ENCODE measurements at regions not wholly inside any gene's neighbourhood (a gene's known extent, or its start where the extent isn't known, plus 50 kb on each side); places are given as distances from the start of the nearest gene placed in this dataset.

- Mint-ChIP-seq H3K9me3 (peaks cover 1 to 16% (median 2%) of the 10 kb centered on the region in 7 donors), H3K4me1 (no peaks in the 10 kb centered on the region), H3K4me3 (no peak overlapping the region), H3K27ac (no peak overlapping the region), H3K27me3 (ENCODE audit: low read depth in 3 of 3) (peaks cover 0 to 3% (median 1%) of the 10 kb centered on the region in 3 donors), H3K36me3 (no peaks in the 10 kb centered on the region)
- no peak overlapping the region for H3K9ac ChIP-seq (ENCODE audit: insufficient read depth, low read length, poor library complexity, severe bottlenecking)
- no peaks in the 10 kb centered on the region for H3K79me2 ChIP-seq (ENCODE audit: insufficient read depth, low read length)
- H3K9me3 ChIP-seq (replicated peaks in 1 of 2; ENCODE audit: control insufficient read depth in 1 of 2, insufficient read depth in 1 of 2, low read length in 2 of 2), result peaks cover 0 to 5% of the 10 kb centered on the region in 2 donors
- TF ChIP-seq, protein P1, sequence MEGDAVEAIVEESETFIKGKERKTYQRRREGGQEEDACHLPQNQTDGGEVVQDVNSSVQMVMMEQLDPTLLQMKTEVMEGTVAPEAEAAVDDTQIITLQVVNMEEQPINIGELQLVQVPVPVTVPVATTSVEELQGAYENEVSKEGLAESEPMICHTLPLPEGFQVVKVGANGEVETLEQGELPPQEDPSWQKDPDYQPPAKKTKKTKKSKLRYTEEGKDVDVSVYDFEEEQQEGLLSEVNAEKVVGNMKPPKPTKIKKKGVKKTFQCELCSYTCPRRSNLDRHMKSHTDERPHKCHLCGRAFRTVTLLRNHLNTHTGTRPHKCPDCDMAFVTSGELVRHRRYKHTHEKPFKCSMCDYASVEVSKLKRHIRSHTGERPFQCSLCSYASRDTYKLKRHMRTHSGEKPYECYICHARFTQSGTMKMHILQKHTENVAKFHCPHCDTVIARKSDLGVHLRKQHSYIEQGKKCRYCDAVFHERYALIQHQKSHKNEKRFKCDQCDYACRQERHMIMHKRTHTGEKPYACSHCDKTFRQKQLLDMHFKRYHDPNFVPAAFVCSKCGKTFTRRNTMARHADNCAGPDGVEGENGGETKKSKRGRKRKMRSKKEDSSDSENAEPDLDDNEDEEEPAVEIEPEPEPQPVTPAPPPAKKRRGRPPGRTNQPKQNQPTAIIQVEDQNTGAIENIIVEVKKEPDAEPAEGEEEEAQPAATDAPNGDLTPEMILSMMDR (IDR thresholded peaks at IDR 0.05), result no peak
- H3K27ac ChIP-seq (ENCODE audit: low read depth in 1 of 2, low read length in 2 of 2), result no peak overlapping the region
- H3K27me3 ChIP-seq (ENCODE audit: control insufficient read depth in 2 of 2, insufficient read depth in 2 of 2, low read length in 2 of 2), result no peaks in the 10 kb centered on the region
- no peak overlapping the region for H3K4me3 ChIP-seq (replicated peaks in 1 of 3; ENCODE audit: low read depth in 2 of 3, low read length in 3 of 3)
- intact Hi-C loops (cut with micrococcal nuclease), result no loop called here
- H3K4me2 ChIP-seq (replicated peaks; ENCODE audit: extremely low read depth, low read length, poor library complexity, severe bottlenecking), result no peak overlapping the region
- H3K4me1 ChIP-seq (ENCODE audit: control insufficient read depth in 1 of 2, insufficient read depth in 2 of 2, low read length in 2 of 2), result no peaks in the 10 kb centered on the region
- no peaks in the 10 kb centered on the region for H3K36me3 ChIP-seq (replicated peaks in 1 of 2; ENCODE audit: control insufficient read depth in 1 of 2, insufficient read depth in 2 of 2, low read length in 2 of 2)
- no peak overlapping the region for H2AFZ ChIP-seq (ENCODE audit: insufficient read depth, low read depth, low read length, poor library complexity, severe bottlenecking)
- H4K20me1 ChIP-seq (ENCODE audit: insufficient read depth, low read length), result no peaks in the 10 kb centered on the region
- DNase-seq, result no peak
These were observed 229.2 kb upstream of the RGPD4 start for GRCh38 chr2:107597507-107597906.

DNA sequence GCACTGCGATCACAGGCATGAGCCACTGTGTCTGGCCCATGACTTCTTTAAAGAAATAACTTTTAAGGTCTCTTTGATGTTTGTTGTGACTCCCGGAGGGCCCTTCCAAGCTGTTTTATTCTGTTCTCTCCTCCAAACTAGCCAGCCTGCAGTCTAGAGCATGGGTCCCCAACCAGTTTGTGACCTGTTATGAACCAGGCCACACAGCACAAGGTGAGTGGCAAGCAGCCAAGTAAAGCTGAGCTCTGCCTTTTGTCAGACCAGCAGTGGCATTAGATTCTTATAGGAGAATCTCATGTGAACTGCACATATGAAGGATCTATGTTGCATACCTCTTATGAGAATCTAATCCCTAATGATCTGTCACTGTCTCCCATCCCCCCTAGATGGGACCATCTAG, 223.9 kb upstream of the RGPD4 start:
- intact Hi-C loops (cut with micrococcal nuclease), result no loop called here
- Histone ChIP-seq H3K4me1 (ENCODE audit: control insufficient read depth in 1 of 2, insufficient read depth in 2 of 2, low read length in 2 of 2) (no peaks in the 10 kb centered on the region), H3K36me3 (replicated peaks in 1 of 2; ENCODE audit: control insufficient read depth in 1 of 2, insufficient read depth in 2 of 2, low read length in 2 of 2) (no peaks in the 10 kb centered on the region), H3K4me3 (replicated peaks in 1 of 3; ENCODE audit: low read depth in 2 of 3, low read length in 3 of 3) (no peak overlapping the region), H3K27me3 (ENCODE audit: control insufficient read depth in 2 of 2, insufficient read depth in 2 of 2, low read length in 2 of 2) (no peaks in the 10 kb centered on the region), H3K27ac (ENCODE audit: low read depth in 1 of 2, low read length in 2 of 2) (no peak overlapping the region), H4K20me1 (ENCODE audit: insufficient read depth, low read length) (no peaks in the 10 kb centered on the region), H3K4me2 (replicated peaks; ENCODE audit: extremely low read depth, low read length, poor library complexity, severe bottlenecking) (no peak overlapping the region), H3K9ac (ENCODE audit: insufficient read depth, low read length, poor library complexity, severe bottlenecking) (no peak overlapping the region), H3K79me2 (ENCODE audit: insufficient read depth, low read length) (no peaks in the 10 kb centered on the region), H2AFZ (ENCODE audit: insufficient read depth, low read depth, low read length, poor library complexity, severe bottlenecking) (no peak overlapping the region), H3K9me3 (replicated peaks in 1 of 2; ENCODE audit: control insufficient read depth in 1 of 2, insufficient read depth in 1 of 2, low read length in 2 of 2) (peaks cover 0 to 6% of the 10 kb centered on the region in 2 donors)
- no peak for DNase-seq
- Mint-ChIP-seq H3K4me1 (no peaks in the 10 kb centered on the region), H3K36me3 (no peaks in the 10 kb centered on the region), H3K27me3 (ENCODE audit: low read depth in 3 of 3) (peaks cover 0 to 1% (median under 1%) of the 10 kb centered on the region in 3 donors), H3K9me3 (peaks cover 1 to 11% (median 3%) of the 10 kb centered on the region in 7 donors), H3K27ac (no peak overlapping the region), H3K4me3 (no peak overlapping the region)
- no CpG with 5 or more reads among the region's 2 CpGs for WGBS (ENCODE audit: insufficient coverage)
- TF ChIP-seq, protein P1 (IDR thresholded peaks at IDR 0.05), result no peak

Data from CD14-positive monocyte (primary cell).